Erythroblast (primary cell): ENCODE measurements at regions not wholly inside any gene's neighbourhood (a gene's known extent, or its start where the extent isn't known, plus 50 kb on each side); places are given as distances from the start of the nearest gene placed in this dataset.

Experiments
- GATA1 ChIP-seq: IDR thresholded peaks from 2 replicates; pipeline ENCODE4 v1.6.1; 2011; ENCODE audit warnings: low read depth, mild to moderate bottlenecking, control low read depth, low read length, moderate library complexity
- POLR2A ChIP-seq: IDR thresholded peaks from 2 replicates; pipeline ENCODE4 v1.6.1; 2011; ENCODE audit warnings: mild to moderate bottlenecking, low read length

GRCh38 chr18:71371951-71372605, 1083.2 kb downstream of the SOCS6 start:
- TF ChIP-seq POLR2A (no peak), GATA1 (no peak)
